ENCODE measurements at regions not wholly inside any gene's neighbourhood (a gene's known extent, or its start where the extent isn't known, plus 50 kb on each side); places are given as distances from the start of the nearest gene placed in this dataset.
A peak's percentile ranks its signal among the peaks of the same experiment; 100 is the strongest.

- TF ChIP-seq KLF13 (tag; IDR thresholded peaks at IDR 0.05; ENCODE audit: borderline replicate concordance, low read depth) (no peak), PHF20 (IDR thresholded peaks at IDR 0.05; ENCODE audit: partially characterized antibody) (no peak), ZNF586 (CRISPR knock-in tag; conservative IDR thresholded peaks at IDR 0.05) (0 out of 2 replicates have a peak, but pooled peaks have one; percentile 20), RFX7 (CRISPR knock-in tag; IDR thresholded peaks at IDR 0.05) (no peak), MCM3 (IDR thresholded peaks at IDR 0.05) (no peak), CAMTA2 (CRISPR knock-in tag; conservative IDR thresholded peaks at IDR 0.05) (no peak), U2AF2 (optimal IDR thresholded peaks at IDR 0.05; ENCODE audit: low read depth, low read length) (no peak), SIX5 (IDR thresholded peaks at IDR 0.05; ENCODE audit: borderline replicate concordance in 1 of 2, insufficient read depth in 1 of 2, low read depth in 1 of 2, low read length in 2 of 2) (no peak), FOXP1 (CRISPR knock-in tag; IDR thresholded peaks at IDR 0.05) (peak; percentile 22; the same call in 1 of the 2 replicates), C11orf30 (IDR thresholded peaks at IDR 0.05; ENCODE audit: low read depth) (peak; percentile 28; the same call in 1 of the 2 replicates), CLOCK (CRISPR knock-in tag; IDR thresholded peaks at IDR 0.05; ENCODE audit: borderline replicate concordance) (0 out of 2 replicates have a peak, but pooled peaks have one; percentile 39), CREBBP (IDR thresholded peaks at IDR 0.05; ENCODE audit: low read depth, low read length) (no peak), JUN (IDR thresholded peaks at IDR 0.05; ENCODE audit: borderline replicate concordance, low read depth, low read length) (peak; percentile 60; the same call in 1 of the 2 replicates), JUN (CRISPR knock-in tag; IDR thresholded peaks at IDR 0.05; ENCODE audit: borderline replicate concordance) (0 out of 2 replicates have a peak, but pooled peaks have one; percentile 21), ZNF766 (CRISPR knock-in tag; conservative IDR thresholded peaks at IDR 0.05) (peak; percentile 26), TOE1 (IDR thresholded peaks at IDR 0.05; ENCODE audit: borderline replicate concordance) (peak; percentile 84), TOE1 (CRISPR knock-in tag; IDR thresholded peaks at IDR 0.05; ENCODE audit: borderline replicate concordance, low read depth) (no peak; the same call in 1 of the 2 replicates), ZKSCAN1 (IDR thresholded peaks at IDR 0.05; ENCODE audit: low read depth, low read length) (peak; percentile 58; the same call in 1 of the 2 replicates)
- TF ChIP-seq, protein P1, sequence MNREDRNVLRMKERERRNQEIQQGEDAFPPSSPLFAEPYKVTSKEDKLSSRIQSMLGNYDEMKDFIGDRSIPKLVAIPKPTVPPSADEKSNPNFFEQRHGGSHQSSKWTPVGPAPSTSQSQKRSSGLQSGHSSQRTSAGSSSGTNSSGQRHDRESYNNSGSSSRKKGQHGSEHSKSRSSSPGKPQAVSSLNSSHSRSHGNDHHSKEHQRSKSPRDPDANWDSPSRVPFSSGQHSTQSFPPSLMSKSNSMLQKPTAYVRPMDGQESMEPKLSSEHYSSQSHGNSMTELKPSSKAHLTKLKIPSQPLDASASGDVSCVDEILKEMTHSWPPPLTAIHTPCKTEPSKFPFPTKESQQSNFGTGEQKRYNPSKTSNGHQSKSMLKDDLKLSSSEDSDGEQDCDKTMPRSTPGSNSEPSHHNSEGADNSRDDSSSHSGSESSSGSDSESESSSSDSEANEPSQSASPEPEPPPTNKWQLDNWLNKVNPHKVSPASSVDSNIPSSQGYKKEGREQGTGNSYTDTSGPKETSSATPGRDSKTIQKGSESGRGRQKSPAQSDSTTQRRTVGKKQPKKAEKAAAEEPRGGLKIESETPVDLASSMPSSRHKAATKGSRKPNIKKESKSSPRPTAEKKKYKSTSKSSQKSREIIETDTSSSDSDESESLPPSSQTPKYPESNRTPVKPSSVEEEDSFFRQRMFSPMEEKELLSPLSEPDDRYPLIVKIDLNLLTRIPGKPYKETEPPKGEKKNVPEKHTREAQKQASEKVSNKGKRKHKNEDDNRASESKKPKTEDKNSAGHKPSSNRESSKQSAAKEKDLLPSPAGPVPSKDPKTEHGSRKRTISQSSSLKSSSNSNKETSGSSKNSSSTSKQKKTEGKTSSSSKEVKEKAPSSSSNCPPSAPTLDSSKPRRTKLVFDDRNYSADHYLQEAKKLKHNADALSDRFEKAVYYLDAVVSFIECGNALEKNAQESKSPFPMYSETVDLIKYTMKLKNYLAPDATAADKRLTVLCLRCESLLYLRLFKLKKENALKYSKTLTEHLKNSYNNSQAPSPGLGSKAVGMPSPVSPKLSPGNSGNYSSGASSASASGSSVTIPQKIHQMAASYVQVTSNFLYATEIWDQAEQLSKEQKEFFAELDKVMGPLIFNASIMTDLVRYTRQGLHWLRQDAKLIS (CRISPR knock-in tag; IDR thresholded peaks at IDR 0.05): peak; percentile 72; the same call in 1 of the 2 replicates
- TF ChIP-seq, protein P2, sequence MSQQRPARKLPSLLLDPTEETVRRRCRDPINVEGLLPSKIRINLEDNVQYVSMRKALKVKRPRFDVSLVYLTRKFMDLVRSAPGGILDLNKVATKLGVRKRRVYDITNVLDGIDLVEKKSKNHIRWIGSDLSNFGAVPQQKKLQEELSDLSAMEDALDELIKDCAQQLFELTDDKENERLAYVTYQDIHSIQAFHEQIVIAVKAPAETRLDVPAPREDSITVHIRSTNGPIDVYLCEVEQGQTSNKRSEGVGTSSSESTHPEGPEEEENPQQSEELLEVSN (IDR thresholded peaks at IDR 0.05; ENCODE audit: borderline replicate concordance in 1 of 2, extremely low read depth in 1 of 2, insufficient read depth in 1 of 2, insufficient read length in 1 of 2, low read depth in 1 of 2, low read length in 1 of 2, poor library complexity in 1 of 2, severe bottlenecking in 1 of 2): no peak
These were observed 77.8 kb downstream of the CD164 start (continued) for GRCh38 chr6:109304284-109305015.

Data from K562 (cell line).